GM18907 (cell line): ENCODE measurements at regions not wholly inside any gene's neighbourhood (a gene's known extent, or its start where the extent isn't known, plus 50 kb on each side); places are given as distances from the start of the nearest gene placed in this dataset.
"Not testable (repeated sequence)": the region's sequence is repeated elsewhere in the genome, so short reads cannot be mapped to it uniquely, and the experiment has no call there.

Experiments
- ATAC-seq: cut with Tn5 transposase; IDR thresholded peaks from one replicate; pipeline ENCODE4 v1.9.1; 2021; ENCODE audit warnings: mild to moderate bottlenecking, moderate library complexity; ENCODE audit not compliant: unreplicated experiment

DNA sequence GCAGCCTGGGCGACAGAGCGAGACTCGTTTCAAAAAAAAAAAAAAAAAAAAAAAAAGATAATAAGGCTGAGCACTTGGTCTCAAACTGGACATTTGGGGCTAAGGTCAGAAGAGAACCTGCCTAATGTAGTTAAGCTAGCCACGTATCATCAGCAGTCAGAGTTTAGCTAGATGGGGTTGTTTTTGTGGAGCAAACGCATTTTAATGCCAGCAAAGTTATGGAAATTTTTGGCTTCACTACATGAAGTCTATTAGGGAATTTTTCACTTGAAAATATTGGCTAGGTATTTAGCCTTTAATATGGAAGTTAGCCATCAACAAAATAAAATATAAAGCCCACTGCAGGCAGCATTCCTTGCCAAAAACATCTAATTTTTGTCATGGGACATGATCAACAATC, 902.9 kb upstream of the CDH18 start:
- not testable (repeated sequence) for ATAC-seq

DNA sequence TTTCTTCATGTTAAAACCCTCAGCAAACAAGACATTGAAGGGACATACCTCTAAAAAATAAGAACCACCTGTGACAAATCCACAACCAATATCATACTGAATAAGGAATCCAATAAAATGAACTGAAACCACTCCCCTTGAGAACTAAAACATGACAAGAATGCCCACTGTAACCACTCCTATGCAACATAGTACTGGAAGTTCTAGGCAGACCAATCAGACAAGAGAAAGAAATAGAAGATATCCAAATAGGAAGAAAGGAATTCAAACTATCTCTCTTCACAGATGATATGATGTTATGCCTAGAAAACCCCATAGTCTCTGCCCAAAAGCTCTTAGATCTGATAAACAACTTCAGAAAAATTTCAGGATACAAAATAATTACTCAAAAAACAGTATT, 887.7 kb upstream of the CDH18 start:
- ATAC-seq, result not testable (repeated sequence)

DNA sequence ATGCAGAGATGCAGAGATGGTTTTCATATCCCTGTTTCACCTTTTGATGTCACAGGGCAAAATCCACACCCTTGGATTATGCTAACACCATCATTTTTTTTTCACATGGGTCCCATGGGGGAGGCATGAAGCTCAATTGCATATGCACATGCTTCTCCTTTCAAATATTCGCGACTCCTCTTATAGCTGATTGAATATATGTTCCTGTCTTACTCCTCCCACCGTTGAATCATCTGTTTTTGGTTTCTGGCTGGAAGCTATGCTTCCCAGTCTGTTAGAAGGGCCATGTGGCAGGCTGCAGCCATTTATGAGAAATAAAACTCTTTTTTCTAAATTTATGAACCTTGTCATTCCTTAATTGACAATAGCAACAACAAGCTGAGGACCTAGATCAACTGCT, 877.9 kb upstream of the CDH18 start:
- ATAC-seq, result not testable (repeated sequence)

DNA sequence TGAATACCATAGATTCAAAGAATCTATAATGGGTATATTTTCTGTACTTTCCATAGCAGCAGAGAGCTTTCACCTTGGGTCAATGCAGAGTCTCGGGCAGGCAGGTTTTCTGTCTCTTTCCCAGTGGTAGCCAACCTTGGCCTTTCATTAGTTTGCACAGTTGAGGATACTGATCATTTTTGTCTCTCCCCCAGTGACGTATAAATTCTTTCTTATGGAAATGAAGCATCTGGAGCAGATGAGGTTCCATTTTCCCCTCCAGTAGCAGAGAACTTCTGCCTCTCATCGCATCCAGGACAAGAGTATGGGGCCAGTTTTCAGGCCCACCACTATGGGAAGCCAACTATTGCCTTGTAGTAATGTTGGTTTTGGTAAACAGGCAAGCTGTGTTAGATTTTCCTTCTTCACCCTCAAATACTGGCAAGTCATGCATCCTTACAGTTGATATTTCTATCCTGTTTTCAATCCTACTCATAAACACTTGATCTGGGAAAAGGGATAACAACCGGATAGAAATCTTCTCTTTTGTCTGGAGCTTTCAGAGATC, 845.2 kb upstream of the CDH18 start:
- no peak for ATAC-seq

DNA sequence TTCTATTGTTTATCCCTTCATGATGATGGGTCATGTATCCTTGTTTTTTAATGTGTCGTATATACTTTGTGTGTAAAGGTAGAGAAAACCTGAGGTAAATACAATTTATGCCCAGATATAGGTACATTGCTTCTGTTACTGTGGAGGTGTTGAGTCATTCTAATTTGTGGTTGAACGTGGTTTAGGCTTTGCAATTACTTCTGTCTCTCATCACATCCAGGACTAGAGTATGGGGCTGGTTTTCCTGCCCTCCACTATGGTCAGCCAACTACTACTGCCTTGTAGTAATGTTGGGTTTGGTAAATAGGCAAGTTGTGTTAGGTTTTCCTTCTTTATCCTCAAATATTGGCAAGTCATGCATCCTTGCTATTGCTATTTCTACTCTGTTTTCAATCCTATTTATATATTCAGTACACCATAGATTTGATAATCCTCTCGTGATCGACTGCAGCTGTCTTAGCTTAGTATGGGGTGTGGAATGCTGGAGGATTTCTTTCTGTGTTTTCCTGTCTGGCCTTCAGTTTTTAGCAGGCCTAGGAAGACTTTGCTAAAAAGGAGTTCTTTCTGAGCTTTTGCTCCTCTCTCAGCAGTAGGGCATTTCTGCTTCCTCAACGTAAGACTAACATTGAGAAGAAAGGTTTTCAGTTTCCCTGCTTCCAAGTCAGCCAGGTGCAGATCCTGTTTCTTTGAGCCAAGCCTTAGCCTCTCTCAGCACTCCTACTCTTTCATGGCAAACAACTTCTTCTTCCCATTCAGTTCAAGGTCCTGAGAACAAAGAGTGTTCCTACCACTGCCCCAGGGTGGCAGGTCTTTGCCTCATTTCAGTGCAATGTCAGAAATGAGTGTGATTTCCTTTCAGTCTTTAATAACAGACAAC, 844.4 kb upstream of the CDH18 start:
- ATAC-seq, result no peak

DNA sequence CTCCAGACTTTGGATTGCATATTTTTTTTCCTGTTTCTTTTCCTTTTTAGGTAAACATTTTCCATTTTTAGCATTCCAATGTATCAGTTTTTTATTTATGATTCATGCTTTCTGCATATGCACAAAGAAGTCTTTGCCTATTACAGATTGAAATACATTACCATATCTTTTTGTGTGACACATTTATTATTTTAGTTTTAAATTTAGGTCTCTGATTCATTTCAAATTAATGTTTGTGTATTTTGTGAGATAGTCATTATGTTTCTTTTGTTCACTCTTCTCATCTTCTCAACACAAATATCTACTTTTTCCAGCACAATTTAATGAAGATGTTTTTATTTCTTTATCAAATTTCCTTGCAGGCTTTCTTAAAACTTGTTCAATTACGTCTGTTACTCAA, 838.0 kb upstream of the CDH18 start:
- not testable (repeated sequence) for ATAC-seq

DNA sequence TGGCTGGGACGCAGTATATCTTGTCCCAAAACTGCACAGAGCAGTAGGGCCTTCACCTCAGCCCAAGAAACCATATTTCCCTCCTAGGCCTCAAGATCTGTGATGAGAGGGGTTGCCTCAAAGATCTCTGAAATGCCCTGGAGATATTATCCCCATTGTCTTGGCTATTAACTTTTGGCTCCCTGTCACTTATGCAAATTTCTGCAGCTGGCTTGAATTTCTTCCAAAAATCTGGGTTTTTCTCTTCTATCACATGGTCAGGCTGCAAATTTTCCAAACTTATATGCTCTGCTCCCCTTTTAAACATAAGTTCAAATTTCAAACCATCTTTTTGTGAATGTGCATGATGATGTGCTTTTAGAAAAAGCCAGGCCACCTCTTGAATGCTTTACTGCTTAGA, 809.2 kb upstream of the CDH18 start:
- ATAC-seq, result not testable (repeated sequence)

DNA sequence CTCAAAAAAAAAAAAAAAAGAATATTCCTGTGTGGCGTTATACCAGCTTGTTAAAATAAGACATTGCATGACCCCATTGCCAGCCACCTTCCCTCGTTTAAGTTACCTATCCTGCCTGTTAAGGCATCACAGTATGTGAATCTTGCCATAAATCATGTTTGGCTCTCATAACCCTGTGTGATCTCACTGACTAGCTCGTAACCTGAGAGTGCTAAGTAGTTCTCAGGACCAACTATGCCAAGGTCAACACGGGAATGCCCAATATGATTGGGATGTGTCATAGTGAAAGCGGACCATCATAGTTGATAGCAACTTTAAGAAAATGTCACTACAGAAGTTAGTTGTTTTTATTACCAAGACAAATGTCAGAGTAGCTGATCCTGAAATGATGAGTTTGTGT, 796.8 kb upstream of the CDH18 start:
- not testable (repeated sequence) for ATAC-seq

DNA sequence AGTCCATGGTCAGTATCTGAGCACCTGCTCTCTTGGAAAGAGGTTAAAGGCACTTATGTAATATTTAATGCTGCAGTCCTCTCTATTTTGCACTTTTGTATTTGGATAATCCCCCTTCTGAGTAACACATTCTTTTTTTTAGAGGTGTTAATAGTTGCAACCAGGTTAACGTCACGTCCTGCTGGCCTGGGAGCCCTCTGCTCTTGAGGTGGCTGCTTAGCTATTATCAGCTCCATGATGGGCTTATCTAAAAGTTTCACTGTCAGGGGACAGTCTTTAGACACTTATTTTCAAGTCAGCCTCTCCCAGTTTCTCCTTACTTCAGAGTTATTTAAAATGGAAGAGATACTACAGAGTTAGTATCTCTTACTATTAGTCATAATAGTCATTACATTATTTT, 795.5 kb upstream of the CDH18 start:
- not testable (repeated sequence) for ATAC-seq

DNA sequence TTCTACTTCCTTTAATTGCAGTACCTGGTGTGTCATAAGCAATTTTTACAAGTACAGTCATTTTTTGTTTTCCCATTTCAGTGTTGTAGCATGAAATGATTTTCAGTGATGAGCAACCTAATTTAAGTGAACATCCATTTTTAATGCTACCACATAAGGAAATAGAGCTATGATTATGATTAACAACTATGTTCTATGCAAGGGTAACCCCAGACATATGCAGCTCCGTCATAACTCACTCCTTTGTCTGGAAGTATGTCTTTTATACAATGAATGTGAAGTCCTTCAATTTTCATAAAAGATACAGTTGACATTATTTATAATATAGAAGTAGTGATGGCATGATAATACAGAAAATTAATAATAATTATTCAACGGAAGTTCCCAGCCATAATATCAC, 783.3 kb upstream of the CDH18 start:
- not testable (repeated sequence) for ATAC-seq

DNA sequence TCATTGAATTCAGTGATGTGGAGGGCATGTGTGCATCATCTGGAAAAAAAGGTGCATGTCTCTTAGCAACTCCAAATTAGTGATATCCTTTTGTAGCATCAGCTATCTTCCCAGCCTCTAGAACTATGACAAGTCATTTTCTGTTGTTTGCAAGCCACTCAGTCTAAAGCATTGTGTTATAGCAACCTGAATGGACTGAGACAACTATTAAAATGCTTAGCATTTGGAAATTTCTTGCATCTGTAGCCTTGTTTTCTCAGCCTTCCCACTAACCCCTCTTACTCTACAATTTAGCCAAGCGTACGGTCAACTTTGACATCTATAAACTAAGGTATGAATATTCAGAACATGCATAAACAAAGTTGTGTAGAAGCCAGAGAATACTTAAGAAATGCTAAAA, 777.1 kb upstream of the CDH18 start:
- not testable (repeated sequence) for ATAC-seq

DNA sequence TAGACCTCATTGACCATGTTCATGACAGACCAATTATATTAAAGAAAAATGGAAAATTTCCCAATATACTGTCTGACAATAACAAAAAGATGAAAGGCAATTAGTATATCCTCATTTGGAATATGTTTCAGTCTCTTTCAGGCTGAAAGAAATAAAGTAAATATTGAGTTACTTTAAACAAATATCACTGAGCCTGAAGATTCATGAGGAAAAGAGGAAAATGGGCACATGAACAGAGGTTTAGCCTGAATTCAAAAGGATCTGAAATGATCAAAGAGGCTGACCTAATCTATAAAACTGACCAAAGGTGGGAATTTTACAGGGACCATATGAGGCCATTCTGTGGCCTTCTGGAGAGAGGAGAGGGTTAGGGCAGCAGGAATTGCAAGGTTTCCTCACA, 771.5 kb upstream of the CDH18 start:
- ATAC-seq, result not testable (repeated sequence)

DNA sequence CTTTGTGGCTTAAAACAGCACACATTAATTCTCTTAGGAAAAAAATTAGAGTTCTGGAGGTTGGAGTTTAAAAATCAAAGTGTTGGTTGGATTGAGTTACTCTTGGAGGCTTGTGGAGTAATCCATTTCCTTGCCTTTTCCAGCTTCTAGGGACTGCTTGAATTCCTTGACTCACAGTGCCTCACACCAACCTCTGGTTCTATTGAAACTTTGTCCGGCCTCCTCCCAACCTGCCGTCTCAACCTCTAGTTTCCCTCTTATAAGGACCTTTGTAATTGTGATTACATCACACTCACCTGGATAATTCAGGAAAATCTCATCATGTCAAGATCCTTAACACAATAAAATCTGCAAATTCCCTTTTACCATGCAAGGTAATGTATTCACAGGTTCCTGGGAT, 764.2 kb upstream of the CDH18 start:
- not testable (repeated sequence) for ATAC-seq

DNA sequence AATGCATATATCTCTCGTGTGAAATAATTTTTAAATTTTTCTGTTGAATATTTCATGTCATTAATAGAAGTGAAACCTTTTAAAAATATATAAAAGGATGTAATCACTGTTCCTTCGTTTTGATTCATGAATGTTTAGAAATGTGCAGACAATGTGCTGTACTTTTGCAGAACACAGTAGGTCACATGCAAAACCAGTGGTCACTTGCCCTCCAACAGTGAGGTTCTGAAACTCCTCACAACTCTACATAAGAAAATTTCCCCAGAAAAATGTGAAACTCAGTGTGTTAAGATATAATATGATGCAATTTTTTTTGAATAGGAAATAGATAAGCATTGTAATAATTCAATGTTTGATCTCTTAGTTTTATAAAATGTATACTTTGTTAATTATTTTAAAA, 747.7 kb upstream of the CDH18 start:
- peak; percentile 85 for ATAC-seq

DNA sequence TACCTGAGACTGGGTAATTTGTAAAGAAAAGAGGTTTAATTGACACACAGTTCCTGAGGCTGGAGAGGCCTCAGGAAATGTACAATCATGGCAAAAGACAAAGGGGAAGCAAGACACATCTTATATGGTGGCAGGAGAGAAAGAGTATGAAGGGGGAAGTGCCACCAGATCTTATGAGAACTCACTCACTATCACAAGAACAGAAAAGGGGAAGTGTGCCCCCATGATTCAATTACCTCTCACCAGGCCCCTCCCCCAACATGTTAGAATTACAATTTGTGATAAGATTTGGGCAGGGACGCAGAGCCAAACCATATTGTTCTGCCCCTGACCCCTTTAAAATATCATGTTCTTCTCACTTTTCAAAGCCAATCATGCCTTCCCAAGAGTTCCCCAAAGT, 744.2 kb upstream of the CDH18 start:
- not testable (repeated sequence) for ATAC-seq

DNA sequence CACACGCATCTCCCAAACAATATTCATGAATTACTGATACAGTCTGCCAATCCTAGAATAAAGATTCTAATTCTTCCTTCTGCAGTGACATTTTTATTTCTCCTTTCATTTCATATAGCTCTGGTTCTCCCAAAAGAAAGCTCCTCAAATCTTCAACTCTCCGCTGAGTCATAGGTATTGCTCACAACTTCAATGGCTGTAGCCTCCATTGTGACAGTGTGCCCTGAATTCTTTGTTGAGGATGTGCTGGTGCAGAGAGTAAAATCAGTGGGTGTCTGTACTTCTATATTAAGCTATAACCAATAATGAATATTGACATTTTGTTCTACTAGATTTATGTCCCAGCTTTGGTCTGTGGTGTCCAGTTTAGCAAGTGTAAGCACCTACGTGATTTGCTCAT, 733.3 kb upstream of the CDH18 start:
- not testable (repeated sequence) for ATAC-seq

DNA sequence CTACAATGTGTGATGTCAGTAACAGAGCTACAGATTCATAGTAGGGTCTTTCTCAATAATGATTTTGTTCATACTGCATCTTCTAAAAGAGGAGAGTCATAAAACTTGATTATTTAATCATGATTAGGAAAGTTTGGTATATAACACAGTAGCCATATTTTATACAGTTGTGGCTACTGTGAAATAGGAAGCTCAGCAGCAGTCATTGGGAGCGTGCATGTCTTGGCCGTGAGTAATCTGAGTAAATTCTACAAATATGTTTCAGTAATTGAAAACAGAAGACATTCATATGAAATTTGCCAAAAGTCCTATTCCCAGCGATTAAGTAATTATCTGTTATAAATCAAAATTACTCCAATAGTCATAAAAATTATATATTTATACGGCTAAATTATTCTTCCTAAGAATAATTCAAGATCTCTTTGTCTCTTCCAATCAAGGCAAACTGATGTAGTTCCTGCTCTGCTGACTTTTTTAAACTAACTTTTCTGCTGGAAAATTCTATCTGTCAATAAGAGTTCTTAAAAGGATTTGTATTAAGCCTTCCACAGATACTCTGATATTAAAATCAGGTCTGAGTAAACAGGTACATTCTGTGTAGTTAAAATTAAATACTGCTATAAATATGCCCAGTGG, 723.6 kb upstream of the CDH18 start:
- ATAC-seq, result not testable (repeated sequence)

DNA sequence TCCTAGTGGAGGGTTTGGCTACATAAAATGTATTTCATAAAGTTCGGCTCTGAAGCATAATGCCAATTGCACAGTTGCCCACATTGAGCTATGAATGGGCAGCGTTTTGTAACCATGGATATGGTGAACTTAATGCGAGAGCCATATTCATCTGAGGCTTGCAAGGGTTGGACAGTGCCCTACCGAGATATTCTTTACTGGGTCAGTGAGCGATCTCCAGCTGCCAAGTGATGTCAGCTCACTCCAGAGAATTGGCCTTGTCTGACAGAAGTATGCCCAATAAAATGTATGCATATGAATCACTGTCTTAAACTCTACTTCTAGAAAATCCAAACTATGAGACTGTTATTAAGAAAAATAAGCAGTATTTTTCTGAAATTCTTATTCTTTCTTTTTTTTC, 719.6 kb upstream of the CDH18 start:
- ATAC-seq, result not testable (repeated sequence)

DNA sequence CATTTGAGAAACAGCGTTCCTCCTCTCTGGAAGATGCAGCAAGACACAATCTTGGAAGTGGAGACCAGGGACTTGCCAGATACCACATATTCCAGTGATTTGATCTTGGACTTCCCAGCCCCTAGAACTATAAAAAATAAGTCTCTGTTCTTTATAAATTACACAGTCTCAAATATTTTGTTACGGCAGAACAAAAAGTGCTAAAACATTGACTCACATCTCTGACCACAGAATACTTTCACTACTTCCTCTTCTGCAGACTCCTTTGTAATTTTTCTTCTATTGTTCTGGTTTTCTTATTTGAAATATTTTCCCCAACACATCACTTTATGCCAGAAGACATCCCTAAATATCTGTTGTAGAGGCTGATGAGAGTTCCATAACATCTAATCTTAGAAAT, 706.1 kb upstream of the CDH18 start:
- ATAC-seq, result no peak

DNA sequence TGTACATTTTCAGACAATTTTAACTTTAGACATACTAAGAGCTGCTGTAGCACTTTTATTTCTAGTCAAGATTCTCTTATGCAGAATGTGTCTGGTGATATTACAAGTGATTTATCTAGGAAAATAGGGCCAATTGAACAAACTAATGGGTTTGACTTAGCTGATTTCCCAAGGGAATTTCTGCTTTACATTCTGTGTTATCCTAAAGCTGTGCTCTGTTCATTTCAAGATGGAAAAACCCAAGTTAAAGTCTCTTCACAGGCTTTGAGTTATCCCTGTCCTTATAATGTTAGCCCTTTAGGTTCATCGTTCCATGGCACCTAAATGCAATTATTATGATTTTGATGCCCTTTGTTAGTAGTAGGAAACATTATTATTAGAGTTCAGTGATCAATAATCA, 704.9 kb upstream of the CDH18 start:
- ATAC-seq, result no peak

DNA sequence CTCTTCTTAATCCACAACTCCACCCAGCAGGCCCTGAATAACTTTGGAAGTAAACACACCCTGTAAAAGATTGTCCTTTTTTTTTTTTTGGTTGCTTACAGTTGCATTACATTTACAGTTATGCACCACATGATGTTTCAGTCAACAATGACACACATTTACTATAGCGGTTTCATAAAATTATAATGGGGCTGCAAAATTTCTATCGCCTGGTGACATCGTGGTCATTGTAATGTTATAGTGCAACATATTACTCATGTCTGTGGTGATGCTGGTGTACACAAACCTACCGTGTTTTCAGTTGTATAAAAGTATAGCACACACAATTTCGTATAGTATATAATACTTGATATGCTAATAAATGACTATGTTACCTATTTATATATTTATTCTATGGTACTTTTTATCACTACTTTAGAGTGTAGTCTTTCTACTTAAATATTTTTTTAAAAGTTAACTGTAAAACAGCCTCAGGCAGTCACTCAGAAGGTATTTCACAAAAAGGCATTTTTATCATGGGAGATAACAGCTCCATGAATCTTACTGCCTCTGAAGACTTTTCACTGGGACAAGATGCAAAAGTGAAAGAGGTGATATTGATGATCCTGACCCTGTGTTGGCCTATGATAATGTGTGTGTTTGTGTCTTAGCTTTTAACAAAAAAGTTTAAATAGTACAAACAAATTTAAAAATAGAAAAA, 695.4 kb upstream of the CDH18 start:
- ATAC-seq, result no peak
